Urothelium cell line (cell line): ENCODE measurements at regions not wholly inside any gene's neighbourhood (a gene's known extent, or its start where the extent isn't known, plus 50 kb on each side); places are given as distances from the start of the nearest gene placed in this dataset.
"Not testable (repeated sequence)": the region's sequence is repeated elsewhere in the genome, so short reads cannot be mapped to it uniquely, and the experiment has no call there.

ENCODE experiments used
- DNase-seq: peaks from one replicate; pipeline ENCODE4 v3.0.0; 2011; ENCODE audit warnings: low spot score, mixed read lengths
- FAIRE-seq: peaks from 2 replicates; lab custom pipeline; 2011; peaks lifted over from hg19 to GRCh38; lab: Jason Lieb, UNC

DNA sequence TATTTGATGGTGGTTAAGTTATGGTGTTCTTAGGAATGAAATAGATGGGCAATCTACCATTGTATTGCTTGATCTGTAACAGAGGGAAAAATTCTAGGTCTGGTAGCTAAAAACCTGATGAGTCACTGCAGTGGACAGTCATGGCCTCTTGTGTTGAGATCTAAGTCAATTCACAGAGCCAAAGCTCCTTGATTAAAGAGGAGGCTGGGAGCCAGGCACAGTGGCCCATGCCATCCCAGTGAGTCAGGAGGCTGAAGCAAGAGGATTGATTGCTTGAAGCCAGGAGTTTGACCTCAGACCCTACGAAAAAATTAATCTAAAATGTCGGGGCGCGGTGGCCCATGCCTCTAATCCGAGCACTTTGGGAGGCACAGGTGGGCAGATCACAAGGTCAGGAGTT, 67.1 kb upstream of the KPNA3 start:
- DNase-seq = peak; percentile 40
- FAIRE-seq = no peak

DNA sequence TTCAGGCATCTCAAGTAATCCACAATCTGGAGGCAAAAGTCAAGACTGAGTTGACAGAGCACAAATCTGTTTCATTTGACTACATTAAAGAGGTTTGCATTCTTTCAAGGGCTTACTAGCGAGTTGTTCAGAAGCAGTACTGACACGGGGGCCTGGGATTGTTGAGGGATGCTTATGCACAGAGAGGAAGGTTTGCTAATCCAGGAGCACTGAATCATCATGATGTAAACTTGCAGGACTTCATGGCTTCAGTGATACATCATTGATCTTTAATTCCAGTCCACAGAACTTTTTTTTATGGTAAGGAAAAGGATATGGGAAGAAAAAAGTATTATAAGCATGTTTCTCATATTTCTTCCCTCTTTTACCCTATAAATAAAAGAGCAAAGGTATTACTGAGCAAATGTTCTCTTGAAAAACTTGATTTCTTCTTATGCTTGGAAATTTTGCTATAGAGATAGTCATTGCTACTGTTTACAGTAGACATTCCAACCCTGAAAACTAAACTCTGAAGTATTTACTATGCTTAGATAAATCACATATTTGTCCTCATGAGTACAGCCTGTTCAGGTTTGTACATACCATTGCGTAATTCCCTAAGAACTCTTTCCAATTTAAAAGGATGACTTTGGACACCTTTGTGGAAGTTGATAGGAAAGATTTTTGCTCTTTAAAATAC, 65.8 kb upstream of the KPNA3 start:
- FAIRE-seq (no peak), DNase-seq (peak; percentile 54)

DNA sequence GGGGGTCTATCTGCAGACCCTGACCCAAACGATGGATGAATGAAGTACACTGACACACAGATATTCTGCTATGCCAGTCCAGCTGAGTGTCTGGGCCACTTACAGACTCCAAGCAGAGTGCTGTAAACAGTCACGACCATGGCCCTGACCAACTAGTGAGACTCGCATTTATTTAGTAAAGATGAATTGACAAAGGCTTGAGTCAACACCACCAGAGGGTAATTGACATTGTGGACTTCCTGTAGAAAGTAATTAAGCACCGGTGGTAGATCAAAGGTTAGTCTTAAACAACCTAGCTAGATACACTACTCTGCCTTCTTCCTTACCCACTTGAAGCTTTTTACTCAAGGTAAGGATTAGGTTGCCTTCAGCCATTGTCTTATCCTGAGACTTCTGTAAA, 63.4 kb upstream of the KPNA3 start:
- FAIRE-seq (no peak), DNase-seq (no peak)

DNA sequence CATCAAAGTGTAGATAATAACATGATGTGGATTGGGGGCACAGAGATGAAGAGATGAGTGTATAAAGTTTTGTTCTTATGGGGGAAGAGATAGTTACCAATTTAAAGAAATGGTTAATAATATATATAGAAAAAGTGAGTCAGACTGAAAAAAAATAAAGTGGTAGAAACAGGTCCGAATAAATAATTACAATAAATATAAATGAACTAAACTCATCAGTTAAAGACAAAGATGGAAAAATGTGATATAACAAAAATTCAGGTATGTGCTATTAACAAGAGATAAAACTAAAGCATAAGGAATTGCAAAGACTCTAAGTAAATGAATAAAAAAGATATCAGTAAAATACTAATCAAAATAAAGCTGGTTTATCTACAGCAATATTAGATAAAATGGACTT, 61.1 kb upstream of the KPNA3 start:
- FAIRE-seq = no peak
- no peak for DNase-seq

DNA sequence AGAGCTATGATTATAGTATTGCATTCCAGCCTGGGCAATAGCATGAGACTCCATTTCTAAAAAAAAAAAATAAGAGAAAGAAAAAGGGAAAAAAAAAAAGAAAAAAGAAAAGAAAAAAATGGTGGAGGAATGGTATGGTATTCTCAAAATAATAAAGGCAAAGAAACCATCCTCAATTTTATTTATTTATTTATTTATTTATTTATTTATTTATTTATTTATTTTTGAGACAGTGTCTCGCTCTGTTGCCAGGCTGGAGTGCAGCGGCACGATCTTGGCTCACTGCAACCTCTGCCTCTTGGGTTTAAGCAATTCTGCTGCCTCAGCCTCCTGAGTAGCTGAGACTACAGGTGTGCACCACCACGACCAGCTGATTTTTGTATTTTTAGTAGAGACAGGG, 60.0 kb upstream of the KPNA3 start:
- FAIRE-seq, DNase-seq: not testable (repeated sequence)

DNA sequence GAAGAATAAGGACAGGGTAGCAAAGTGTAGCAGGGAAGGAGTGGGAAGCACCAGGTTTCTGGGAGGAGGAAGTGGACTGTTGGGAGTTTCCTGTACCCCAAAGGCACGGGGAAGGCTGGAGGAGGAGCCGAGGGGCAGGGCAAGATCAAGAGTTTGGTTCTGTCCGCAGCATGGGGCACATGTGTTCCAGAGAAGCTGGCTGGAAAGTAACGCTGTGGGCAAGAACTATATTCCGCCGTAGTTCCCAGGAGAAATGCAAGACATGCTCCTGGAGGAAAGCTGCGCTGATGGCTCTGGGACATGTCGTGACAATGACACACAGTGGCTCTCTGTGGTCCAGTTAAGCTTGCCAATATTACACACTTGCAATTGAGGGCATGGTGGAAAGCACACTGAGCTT, 51.7 kb upstream of the KPNA3 start:
- FAIRE-seq = no peak

More for the DNA sequence above, 51.7 kb upstream of the KPNA3 start:
- DNase-seq = no peak
